ENCODE measurements at regions not wholly inside any gene's neighbourhood (a gene's known extent, or its start where the extent isn't known, plus 50 kb on each side); places are given as distances from the start of the nearest gene placed in this dataset.

DNA sequence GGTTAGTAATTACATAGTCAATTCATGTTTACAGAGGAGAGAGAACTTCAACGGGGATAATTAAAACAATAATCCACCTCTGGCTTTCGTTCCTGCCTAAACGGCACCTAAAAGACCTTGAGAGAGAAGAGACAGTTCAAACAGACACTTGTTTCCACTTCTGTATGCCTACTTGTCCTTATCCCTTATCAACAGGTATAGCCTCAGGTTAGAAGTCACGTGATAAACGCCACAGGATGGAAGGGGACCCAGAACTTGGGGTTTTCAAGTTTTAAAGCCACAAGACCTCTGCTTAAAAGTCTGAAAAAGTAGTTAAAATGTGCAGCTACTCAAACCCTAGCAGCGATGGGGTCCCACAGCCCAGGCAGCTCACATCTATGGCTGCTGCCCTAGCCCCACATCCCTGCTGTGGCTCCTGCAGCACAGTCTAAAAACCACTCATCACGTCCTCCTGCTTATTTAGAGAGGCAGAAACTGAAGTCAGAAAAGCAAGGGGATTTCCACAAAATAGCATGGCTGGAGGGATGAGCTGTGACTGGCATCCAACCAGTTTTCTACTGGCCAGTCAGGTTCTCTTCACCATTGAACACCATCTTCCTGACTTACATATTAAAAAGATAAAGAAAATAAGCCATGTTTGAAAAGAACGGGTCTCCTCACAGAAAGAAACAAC is 51.2 kb upstream of the SEC16B start:
- TF ChIP-seq, protein P1, sequence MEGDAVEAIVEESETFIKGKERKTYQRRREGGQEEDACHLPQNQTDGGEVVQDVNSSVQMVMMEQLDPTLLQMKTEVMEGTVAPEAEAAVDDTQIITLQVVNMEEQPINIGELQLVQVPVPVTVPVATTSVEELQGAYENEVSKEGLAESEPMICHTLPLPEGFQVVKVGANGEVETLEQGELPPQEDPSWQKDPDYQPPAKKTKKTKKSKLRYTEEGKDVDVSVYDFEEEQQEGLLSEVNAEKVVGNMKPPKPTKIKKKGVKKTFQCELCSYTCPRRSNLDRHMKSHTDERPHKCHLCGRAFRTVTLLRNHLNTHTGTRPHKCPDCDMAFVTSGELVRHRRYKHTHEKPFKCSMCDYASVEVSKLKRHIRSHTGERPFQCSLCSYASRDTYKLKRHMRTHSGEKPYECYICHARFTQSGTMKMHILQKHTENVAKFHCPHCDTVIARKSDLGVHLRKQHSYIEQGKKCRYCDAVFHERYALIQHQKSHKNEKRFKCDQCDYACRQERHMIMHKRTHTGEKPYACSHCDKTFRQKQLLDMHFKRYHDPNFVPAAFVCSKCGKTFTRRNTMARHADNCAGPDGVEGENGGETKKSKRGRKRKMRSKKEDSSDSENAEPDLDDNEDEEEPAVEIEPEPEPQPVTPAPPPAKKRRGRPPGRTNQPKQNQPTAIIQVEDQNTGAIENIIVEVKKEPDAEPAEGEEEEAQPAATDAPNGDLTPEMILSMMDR (IDR thresholded peaks at IDR 0.05) = no peak
- TF ChIP-seq POLR2A (IDR thresholded peaks at IDR 0.05) = no peak
